HG03565 (cell line): ENCODE measurements at regions not wholly inside any gene's neighbourhood (a gene's known extent, or its start where the extent isn't known, plus 50 kb on each side); places are given as distances from the start of the nearest gene placed in this dataset.
"Not testable (repeated sequence)": the region's sequence is repeated elsewhere in the genome, so short reads cannot be mapped to it uniquely, and the experiment has no call there.

ENCODE experiments used
- ATAC-seq: cut with Tn5 transposase; IDR thresholded peaks from one replicate; pipeline ENCODE4 v1.9.1; 2021; ENCODE audit warnings: mild to moderate bottlenecking, moderate library complexity; ENCODE audit not compliant: unreplicated experiment

DNA sequence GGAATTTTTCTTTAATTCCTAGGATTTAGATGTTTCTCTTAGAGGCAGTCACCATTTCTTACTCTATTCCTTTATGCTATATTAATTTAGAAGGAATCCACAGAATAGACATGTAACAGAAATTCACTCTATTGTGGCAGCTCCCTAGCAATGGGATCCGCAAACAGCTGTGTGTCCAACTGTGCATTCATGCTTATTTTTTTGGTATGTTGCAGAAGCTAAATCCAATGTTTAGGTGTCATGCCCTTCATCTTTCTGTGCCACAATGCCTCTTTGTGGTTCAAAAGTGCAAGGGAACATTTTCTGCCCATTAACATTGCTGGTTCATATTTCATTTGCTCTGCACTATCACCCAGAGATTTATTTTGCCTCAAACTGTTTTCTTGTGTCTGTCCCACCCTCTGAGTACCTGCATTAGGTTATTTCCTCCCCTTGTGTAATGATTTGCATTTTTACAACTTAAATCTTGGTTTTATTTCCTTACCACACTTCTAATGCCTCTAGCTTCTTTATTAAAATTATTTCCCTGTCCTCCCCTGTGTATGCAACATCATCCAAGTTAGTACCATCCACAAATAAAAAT is 816.5 kb downstream of the EFNA5 start:
- ATAC-seq = no peak

- no peak for ATAC-seq
Observed at GRCh38 chr5:106853266-106853665, 817.5 kb downstream of the EFNA5 start.

DNA sequence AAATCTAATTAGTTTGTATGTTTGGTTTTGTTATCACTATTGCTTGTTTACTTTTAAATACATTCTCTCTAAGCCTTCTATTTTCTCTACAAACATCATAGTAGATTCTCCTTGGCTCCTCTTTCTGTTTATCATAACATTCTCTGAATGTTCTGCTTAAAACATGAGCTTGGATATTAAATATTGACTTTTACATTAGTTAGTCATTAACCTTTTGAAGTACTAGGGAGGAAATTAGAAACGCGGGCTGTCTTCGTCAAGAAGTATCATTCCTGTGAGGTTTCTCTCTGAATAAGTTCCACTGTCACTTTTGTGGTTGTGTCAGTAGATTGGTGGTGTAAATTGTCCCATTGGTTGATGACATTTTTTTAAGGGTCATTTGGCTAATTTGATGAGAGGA is 821.5 kb downstream of the EFNA5 start:
- no peak for ATAC-seq

GRCh38 chr5:106843812-106844416 is 826.8 kb downstream of the EFNA5 start:
- no peak for ATAC-seq

GRCh38 chr5:106833517-106833916 is 837.2 kb downstream of the EFNA5 start:
- no peak for ATAC-seq

DNA sequence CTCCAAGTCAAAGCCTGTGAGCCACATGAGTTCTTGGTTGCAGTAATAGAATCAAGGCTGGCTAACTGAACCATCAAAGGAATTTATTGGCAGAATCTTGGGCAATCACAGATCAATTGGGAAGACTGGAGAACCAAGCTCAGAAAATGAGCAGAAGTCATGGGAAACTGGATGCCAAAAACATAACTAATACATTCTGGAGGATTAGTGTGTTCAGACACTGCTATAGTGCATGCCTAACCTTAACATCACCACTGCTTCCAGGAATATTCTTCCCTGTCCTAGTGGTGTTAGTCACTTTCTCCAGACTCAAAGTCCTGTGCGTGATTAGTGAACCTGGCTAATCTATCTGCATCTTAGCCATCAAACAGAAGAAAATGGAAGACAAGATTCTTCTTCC is 843.7 kb downstream of the EFNA5 start:
- ATAC-seq = no peak

DNA sequence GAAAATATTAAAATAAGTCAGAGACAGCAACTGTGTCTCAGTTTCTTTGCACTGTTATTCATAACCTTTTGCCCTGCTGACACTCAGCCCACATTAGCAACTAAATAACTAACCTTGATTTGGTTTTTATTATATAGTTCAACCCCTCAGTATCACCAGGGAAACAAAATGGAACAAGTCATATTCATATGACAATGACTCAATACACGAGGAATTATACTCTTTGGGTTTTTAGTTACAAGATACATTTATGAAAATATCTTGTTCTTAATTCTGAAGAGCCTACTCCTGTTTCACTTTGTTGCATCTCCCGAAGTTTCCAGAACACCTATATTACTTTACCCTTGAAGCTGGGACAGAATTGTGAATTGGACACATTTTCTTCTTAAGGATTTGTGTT is 845.4 kb downstream of the EFNA5 start:
- no peak for ATAC-seq

- ATAC-seq = no peak
Observed at GRCh38 chr5:106822851-106823250, 847.9 kb downstream of the EFNA5 start.

GRCh38 chr5:106818552-106818951 is 852.2 kb downstream of the EFNA5 start:
- ATAC-seq = no peak

DNA sequence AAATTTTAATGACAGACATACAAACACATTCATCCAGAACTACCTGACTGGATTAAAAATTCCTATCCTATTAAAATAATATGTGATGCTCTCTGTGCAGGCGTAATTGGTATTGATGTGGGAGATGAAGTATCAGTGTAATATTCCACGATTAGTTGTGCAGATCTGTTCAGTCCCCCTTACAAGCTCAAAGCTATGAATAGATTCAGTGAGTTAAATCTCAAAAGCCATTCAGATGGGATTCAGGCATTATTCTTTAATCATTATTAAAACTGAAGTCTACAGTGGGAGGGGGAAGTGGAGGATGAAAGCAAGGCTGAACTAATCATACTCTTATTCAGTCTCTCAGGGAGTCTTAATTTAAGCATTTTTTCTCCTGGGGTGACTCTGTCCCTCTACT is 855.8 kb downstream of the EFNA5 start:
- no peak for ATAC-seq

GRCh38 chr5:106801554-106801953 is 869.2 kb downstream of the EFNA5 start:
- no peak for ATAC-seq

DNA sequence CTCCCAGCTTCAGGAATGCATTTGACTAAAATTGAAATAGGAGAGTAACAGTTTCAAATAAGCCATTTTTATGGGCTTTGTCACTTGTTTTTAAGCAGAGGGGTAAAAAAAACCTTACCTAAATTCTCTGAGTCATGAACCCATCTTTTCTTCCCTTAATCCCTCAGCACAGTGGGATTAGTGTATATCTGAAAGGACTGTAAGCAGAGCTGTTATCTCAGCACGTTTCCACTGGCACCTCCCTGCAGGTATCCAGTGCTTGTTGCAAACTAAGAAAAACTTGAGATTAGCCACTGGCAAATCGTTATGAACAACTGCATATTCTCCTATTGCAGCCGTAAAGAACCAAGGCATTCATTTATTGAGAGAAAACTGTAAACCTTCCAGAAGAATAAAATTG is 872.7 kb downstream of the EFNA5 start:
- no peak for ATAC-seq

- ATAC-seq = no peak
Observed at GRCh38 chr5:106796081-106796480, 874.7 kb downstream of the EFNA5 start.

DNA sequence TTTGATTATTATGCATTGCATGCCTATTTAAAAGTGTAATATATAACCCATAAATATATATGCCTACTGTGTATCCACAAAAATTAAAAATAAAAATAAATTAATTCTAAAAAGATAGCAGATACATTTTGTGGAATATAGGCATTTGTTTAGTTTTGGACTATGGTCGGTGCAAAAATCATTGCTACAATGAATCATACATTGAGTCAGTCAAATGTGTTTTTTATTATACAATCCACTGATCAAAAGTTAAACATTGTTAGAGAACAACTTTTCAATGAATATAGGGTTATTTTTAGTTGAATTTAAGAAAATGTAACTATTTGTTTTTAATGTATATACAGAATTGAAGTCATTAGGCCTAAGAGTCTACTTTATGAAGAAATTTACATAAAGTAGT is 885.9 kb downstream of the EFNA5 start:
- no peak for ATAC-seq

- ATAC-seq = no peak
Observed at GRCh38 chr5:106780355-106780754, 890.4 kb downstream of the EFNA5 start.

GRCh38 chr5:106776515-106776914 is 894.2 kb downstream of the EFNA5 start:
- ATAC-seq = not testable (repeated sequence)

- ATAC-seq = no peak
Observed at GRCh38 chr5:106768392-106768791, 902.3 kb downstream of the EFNA5 start.

GRCh38 chr5:106766916-106767315 is 903.8 kb downstream of the EFNA5 start:
- ATAC-seq = no peak

- ATAC-seq = no peak
Observed at GRCh38 chr5:106759581-106759980, 911.2 kb downstream of the EFNA5 start.

DNA sequence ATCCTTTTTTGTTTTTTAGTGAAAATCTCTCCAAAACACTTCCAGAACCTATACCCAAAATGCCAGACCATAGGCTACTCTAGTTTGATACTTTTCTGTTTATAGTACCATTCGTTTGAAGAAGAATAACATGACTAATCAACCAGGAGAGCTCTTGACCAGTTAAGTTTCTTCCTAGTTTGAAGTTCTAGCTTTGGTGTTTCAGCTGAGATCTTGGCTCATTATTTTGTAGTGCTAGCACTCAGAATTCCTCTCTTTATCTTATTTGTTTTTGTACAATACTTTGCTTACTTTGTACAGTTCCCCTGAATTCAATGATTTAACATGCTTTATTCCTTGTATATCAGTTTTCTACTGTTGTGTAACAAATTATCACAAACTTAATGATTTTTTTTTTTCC is 911.6 kb downstream of the EFNA5 start:
- no peak for ATAC-seq

DNA sequence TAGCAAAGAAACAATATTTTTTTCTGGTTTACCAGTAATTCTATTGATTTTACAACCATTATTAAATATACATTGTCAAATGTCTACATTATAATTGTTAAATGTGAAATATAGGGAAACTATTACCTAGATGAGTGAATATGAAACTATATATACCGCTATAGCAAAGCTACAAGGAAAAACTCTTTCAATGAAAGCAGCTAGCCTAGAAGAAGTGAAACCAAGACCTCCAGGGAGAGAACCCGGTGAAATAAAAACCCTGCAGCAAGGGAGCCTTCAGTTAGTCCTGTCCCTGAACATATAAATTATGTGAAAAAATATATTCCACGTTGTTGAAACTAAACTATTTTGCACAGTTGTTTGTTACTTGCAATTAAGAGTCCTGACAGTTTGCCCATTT is 913.1 kb downstream of the EFNA5 start:
- peak; percentile 59 for ATAC-seq

DNA sequence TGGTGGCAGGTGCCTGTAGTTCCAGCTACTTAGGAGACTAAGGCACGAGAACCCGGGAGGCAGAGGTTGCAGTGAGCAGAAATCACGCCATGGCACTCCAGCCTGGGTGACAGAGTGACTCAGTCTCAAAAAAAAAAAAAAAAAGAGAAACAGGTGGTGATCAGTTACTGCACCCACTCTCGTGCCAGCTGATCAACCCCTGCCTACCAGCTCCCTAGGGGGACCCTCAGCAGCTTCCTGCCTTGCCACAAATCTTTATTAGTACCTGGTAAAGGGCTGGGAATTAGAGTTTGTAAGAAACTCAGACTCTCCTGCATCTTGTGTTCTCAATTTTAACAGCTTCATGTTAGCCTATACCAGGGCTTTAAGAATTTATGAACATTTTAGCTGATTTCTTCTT is 914.9 kb downstream of the EFNA5 start:
- no peak for ATAC-seq

GRCh38 chr5:106755066-106755465 is 915.7 kb downstream of the EFNA5 start:
- ATAC-seq = no peak
